ENCODE measurements at regions not wholly inside any gene's neighbourhood (a gene's known extent, or its start where the extent isn't known, plus 50 kb on each side); places are given as distances from the start of the nearest gene placed in this dataset.

- TF ChIP-seq CTCF (IDR thresholded peaks at IDR 0.05) (no peak), POLR2AphosphoS5 (IDR thresholded peaks at IDR 0.05) (no peak), EP300 (IDR thresholded peaks at IDR 0.05) (no peak), POLR2A (IDR thresholded peaks at IDR 0.05) (no peak)
These were observed 194.5 kb downstream of the PHETA1 start for GRCh38 chr12:111174251-111174960.
